Keratinocyte (primary cell): ENCODE measurements at regions not wholly inside any gene's neighbourhood (a gene's known extent, or its start where the extent isn't known, plus 50 kb on each side); places are given as distances from the start of the nearest gene placed in this dataset.

Experiments
- EZH2 ChIP-seq: IDR thresholded peaks from one replicate; pipeline ENCODE4 v1.6.1; 2012; ENCODE audit warnings: inconsistent platforms, mild to moderate bottlenecking, low read length, moderate library complexity
- TF ChIP-seq, protein P1 (sequence below), 3 experiments: IDR thresholded peaks in 1 of 3; conservative IDR thresholded peaks in 1 of 3; optimal IDR thresholded peaks in 1 of 3; 2 replicates in 2 of 3; 3 replicates in 1 of 3; pipeline versions ENCODE3 to v1.5.1; 2011; ENCODE audit warnings: low read length in 3 of 3, mild to moderate bottlenecking in 3 of 3, moderate library complexity in 2 of 3, control low read depth in 1 of 3, inconsistent platforms in 1 of 3; ENCODE audit not compliant: insufficient read depth in 2 of 3; ENCODE audit errors: extremely low read depth in 1 of 3

DNA sequence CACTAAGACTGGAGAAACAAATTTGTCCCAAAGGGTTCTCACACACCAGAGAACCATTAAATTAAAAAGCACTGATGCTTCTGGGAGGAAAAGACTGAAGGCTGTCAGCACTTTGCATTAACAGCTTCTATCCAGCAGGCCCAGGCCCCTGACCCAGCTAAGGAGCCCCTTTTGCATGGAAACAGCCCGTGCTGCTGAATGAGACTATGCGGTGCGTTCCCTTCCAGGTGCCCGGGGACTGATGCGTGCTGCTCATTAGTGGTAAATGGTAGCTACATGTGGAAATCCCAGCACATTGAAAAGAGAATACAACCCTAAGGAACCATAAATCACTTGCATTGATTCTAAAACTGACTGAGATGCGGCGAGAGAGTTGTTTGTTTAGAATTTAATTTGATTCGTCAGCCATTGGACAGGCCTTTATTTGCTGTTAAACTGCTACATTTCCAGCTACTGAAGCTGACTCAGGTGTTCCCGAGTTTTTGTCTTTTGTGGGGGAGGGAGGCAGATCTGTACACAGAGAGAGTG is 351.0 kb upstream of the SLC24A2 start:
- TF ChIP-seq, protein P1, sequence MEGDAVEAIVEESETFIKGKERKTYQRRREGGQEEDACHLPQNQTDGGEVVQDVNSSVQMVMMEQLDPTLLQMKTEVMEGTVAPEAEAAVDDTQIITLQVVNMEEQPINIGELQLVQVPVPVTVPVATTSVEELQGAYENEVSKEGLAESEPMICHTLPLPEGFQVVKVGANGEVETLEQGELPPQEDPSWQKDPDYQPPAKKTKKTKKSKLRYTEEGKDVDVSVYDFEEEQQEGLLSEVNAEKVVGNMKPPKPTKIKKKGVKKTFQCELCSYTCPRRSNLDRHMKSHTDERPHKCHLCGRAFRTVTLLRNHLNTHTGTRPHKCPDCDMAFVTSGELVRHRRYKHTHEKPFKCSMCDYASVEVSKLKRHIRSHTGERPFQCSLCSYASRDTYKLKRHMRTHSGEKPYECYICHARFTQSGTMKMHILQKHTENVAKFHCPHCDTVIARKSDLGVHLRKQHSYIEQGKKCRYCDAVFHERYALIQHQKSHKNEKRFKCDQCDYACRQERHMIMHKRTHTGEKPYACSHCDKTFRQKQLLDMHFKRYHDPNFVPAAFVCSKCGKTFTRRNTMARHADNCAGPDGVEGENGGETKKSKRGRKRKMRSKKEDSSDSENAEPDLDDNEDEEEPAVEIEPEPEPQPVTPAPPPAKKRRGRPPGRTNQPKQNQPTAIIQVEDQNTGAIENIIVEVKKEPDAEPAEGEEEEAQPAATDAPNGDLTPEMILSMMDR (optimal IDR thresholded peaks at IDR 0.05 in 1 of 3, IDR thresholded peaks at IDR 0.05 in 1 of 3, conservative IDR thresholded peaks at IDR 0.05 in 1 of 3; ENCODE audit: extremely low read depth in 1 of 3, insufficient read depth in 2 of 3, low read length in 3 of 3): no peak
- TF ChIP-seq EZH2: no peak
